SK-N-SH (cell line): ENCODE measurements at regions not wholly inside any gene's neighbourhood (a gene's known extent, or its start where the extent isn't known, plus 50 kb on each side); places are given as distances from the start of the nearest gene placed in this dataset.

Source experiments
- CTCF ChIP-seq: fragments of 200-600 bp; sonication (generic); IDR thresholded peaks from 2 replicates; pipeline ENCODE4 v1.6.1; 2017; ENCODE audit warnings: antibody characterized with exemption, mild to moderate bottlenecking, moderate library complexity
- EZH2phosphoT487 ChIP-seq: fragments of 200-600 bp; sonication (generic); IDR thresholded peaks from 2 replicates; pipeline ENCODE4 v1.6.1; 2017; ENCODE audit warnings: low read depth, mixed run types, mild to moderate bottlenecking, antibody characterized with exemption, moderate library complexity, borderline replicate concordance
- FOSL2 ChIP-seq: IDR thresholded peaks from 2 replicates; pipeline ENCODE4 v1.4.0; 2012; ENCODE audit warnings: low read depth, mild to moderate bottlenecking, moderate library complexity, borderline replicate concordance
- GABPA ChIP-seq: IDR thresholded peaks from 2 replicates; pipeline ENCODE4 v1.4.0; 2012; ENCODE audit warnings: low read depth, mild to moderate bottlenecking
- MXI1 ChIP-seq: IDR thresholded peaks from 2 replicates; pipeline ENCODE4 v1.6.1; 2012; ENCODE audit warnings: mild to moderate bottlenecking, low read depth, low read length, improper control_type of control experiment
- POLR2AphosphoS5 ChIP-seq: IDR thresholded peaks from 2 replicates; pipeline ENCODE4 v1.6.1; 2012; ENCODE audit warnings: low read depth, low read length
- RCOR1 ChIP-seq: fragments of 150-350 bp; IDR thresholded peaks from 2 replicates; pipeline ENCODE4 v1.6.1; 2017; ENCODE audit warnings: antibody characterized with exemption, low read length
- TAF1 ChIP-seq: IDR thresholded peaks from 2 replicates; pipeline ENCODE4 v1.6.1; 2012; ENCODE audit warnings: low read depth, mild to moderate bottlenecking, low read length, moderate library complexity, borderline replicate concordance
- USF2 ChIP-seq: fragments of 150-350 bp; IDR thresholded peaks from 2 replicates; pipeline ENCODE4 v1.6.1; 2017; ENCODE audit warnings: antibody characterized with exemption, low read length, low read depth, borderline replicate concordance
- YY1 ChIP-seq: IDR thresholded peaks from 2 replicates; pipeline ENCODE4 v1.4.0; 2012; ENCODE audit warnings: low read depth, mild to moderate bottlenecking

GRCh38 chrX:109172091-109172602 lies 309.7 kb downstream of the GUCY2F start:
- no peak for TF ChIP-seq POLR2AphosphoS5
- TF ChIP-seq FOSL2 = no peak
- no peak for TF ChIP-seq USF2
- TF ChIP-seq CTCF = no peak
- no peak for TF ChIP-seq TAF1
- TF ChIP-seq RCOR1 = no peak
- TF ChIP-seq MXI1 = no peak
- TF ChIP-seq EZH2phosphoT487 = no peak
- no peak for TF ChIP-seq YY1
- TF ChIP-seq GABPA = no peak
